H1 (cell line): ENCODE measurements at regions not wholly inside any gene's neighbourhood (a gene's known extent, or its start where the extent isn't known, plus 50 kb on each side); places are given as distances from the start of the nearest gene placed in this dataset.

Experiments
- HDAC6 ChIP-seq: IDR thresholded peaks from one replicate; pipeline ENCODE4 v1.7.1; 2012; ENCODE audit warnings: low read depth, mild to moderate bottlenecking, inconsistent platforms, low read length, moderate library complexity
- POLR2A ChIP-seq, 2 experiments: IDR thresholded peaks; 1 replicate in 1 of 2; 2 replicates in 1 of 2; pipeline ENCODE4 v1.6.1; 2011; ENCODE audit warnings: low read depth in 2 of 2, low read length in 2 of 2, mild to moderate bottlenecking in 2 of 2; ENCODE audit errors: control extremely low read depth in 1 of 2
- TEAD4 ChIP-seq: IDR thresholded peaks from 2 replicates; pipeline ENCODE4 v1.6.1; 2012; ENCODE audit warnings: low read depth, low read length, inconsistent platforms, mixed read lengths
- TF ChIP-seq, protein P1 (sequence below), 3 experiments: IDR thresholded peaks; 1 replicate in 2 of 3; 2 replicates in 1 of 3; pipeline versions ENCODE4 v1.5.1 to v1.6.1; 2011; ENCODE audit warnings: low read length in 3 of 3, mild to moderate bottlenecking in 3 of 3, inconsistent platforms in 2 of 3, low read depth in 1 of 3, moderate library complexity in 1 of 3; ENCODE audit not compliant: insufficient read depth in 1 of 3; ENCODE audit errors: control extremely low read depth in 1 of 3

DNA sequence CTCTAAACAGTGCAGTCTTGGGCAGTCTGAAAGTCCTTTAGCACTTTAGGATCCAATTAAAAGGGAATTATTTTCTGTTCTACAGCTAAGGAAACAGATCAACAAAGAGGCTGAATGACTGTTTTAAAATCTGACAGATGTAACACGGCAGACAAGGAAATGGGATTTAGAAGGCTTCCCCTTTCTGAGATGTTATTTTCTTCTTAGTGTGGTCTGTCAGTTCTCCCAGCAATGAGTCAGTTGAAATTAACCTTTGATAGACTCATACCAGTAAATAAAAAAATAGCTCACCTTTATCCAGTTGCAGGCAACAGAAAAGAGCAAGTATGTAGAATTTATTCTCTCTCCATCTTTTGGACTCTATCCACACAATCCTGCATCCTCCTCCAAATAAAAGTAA is 98.1 kb downstream of the NEDD1 start:
- TF ChIP-seq, protein P1, sequence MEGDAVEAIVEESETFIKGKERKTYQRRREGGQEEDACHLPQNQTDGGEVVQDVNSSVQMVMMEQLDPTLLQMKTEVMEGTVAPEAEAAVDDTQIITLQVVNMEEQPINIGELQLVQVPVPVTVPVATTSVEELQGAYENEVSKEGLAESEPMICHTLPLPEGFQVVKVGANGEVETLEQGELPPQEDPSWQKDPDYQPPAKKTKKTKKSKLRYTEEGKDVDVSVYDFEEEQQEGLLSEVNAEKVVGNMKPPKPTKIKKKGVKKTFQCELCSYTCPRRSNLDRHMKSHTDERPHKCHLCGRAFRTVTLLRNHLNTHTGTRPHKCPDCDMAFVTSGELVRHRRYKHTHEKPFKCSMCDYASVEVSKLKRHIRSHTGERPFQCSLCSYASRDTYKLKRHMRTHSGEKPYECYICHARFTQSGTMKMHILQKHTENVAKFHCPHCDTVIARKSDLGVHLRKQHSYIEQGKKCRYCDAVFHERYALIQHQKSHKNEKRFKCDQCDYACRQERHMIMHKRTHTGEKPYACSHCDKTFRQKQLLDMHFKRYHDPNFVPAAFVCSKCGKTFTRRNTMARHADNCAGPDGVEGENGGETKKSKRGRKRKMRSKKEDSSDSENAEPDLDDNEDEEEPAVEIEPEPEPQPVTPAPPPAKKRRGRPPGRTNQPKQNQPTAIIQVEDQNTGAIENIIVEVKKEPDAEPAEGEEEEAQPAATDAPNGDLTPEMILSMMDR (IDR thresholded peaks at IDR 0.05; ENCODE audit: control extremely low read depth in 1 of 3, insufficient read depth in 1 of 3, low read depth in 1 of 3, low read length in 3 of 3): no peak
- TF ChIP-seq TEAD4 (no peak), POLR2A (IDR thresholded peaks at IDR 0.05; ENCODE audit: control extremely low read depth in 1 of 2, low read depth in 2 of 2, low read length in 2 of 2) (no peak), HDAC6 (no peak)
